ENCODE measurements at regions not wholly inside any gene's neighbourhood (a gene's known extent, or its start where the extent isn't known, plus 50 kb on each side); places are given as distances from the start of the nearest gene placed in this dataset.

DNA sequence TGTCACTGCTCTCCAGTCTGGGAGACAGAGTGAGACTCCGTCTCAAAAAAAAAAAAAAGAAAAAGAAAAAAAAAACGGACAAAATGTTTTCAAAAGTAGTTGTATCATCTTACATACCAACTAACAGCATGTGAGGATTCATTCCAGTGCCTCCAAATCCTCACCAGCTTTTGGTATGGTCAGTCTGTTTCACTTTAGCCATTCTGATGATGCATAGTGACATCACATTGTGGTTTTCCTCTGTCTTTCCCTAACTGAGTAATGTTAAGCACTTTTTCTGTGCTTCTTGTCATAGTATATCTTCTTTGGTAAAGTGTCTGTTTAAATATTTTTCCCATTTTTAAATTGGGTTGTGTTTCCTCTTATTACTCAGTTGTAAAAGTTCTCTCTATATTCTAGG lies 251.4 kb upstream of the CTBP2 start:
- H3K4ac ChIP-seq (ENCODE audit: low read length), result no peak overlapping the region
- H2BK5ac ChIP-seq (ENCODE audit: low read length), result no peak overlapping the region
- H3K79me1 ChIP-seq (ENCODE audit: low read depth, low read length), result no peaks in the 10 kb centered on the region
- H3K4me1 ChIP-seq (ENCODE audit: control insufficient read depth in 2 of 2, insufficient read depth in 1 of 2, low read depth in 1 of 2, low read length in 2 of 2), result peaks cover 0 to 1% of the 10 kb centered on the region in 2 donors
- no CpG with 5 or more reads among the region's 2 CpGs for WGBS, 2 donors (ENCODE audit: extremely low coverage in 2 of 2, insufficient read length in 2 of 2, insufficient replicate concordance in 1 of 2)
- no peak overlapping the region for H4K8ac ChIP-seq (ENCODE audit: low read depth, low read length)
- no peak overlapping the region for H3K4me2 ChIP-seq (ENCODE audit: insufficient read depth, low read length, poor library complexity, severe bottlenecking)
- no peak overlapping the region for H2BK15ac ChIP-seq (ENCODE audit: low read length)
- H2BK120ac ChIP-seq (ENCODE audit: low read depth, low read length), result no peak overlapping the region
- H3K14ac ChIP-seq (ENCODE audit: low read length), result no peak overlapping the region
- H3K9ac ChIP-seq (ENCODE audit: low read depth, low read length, poor library complexity), result no peak overlapping the region
- H3K23ac ChIP-seq (ENCODE audit: low read depth, low read length, poor library complexity), result no peak overlapping the region
- no peak for DNase-seq (ENCODE audit: low spot score)
- H2AK5ac ChIP-seq (ENCODE audit: low read depth, low read length), result no peak overlapping the region
- H3K18ac ChIP-seq (ENCODE audit: low read length), result no peak overlapping the region
- H3K36me3 ChIP-seq (replicated peaks in 1 of 2; ENCODE audit: control insufficient read depth in 2 of 2, insufficient read depth in 2 of 2, low read length in 2 of 2), result no peaks in the 10 kb centered on the region
- no peak overlapping the region for H3K4me3 ChIP-seq (ENCODE audit: low read length in 2 of 2)
- H3K27ac ChIP-seq (replicated peaks; ENCODE audit: low read length), result no peak overlapping the region
- peaks cover 0 to 2% of the 10 kb centered on the region in 2 donors for H3K9me3 ChIP-seq (replicated peaks in 1 of 2; ENCODE audit: control insufficient read depth in 2 of 2, insufficient read depth in 1 of 2, low read depth in 1 of 2, low read length in 2 of 2)
- peaks cover 0 to 13% (median 0%) of the 10 kb centered on the region in 3 experiments for H3K27me3 ChIP-seq (ENCODE audit: control insufficient read depth in 3 of 3, insufficient read depth in 3 of 3, low read depth in 1 of 3, low read length in 3 of 3)
- no peak overlapping the region for H2BK12ac ChIP-seq (ENCODE audit: low read length)
- no peak overlapping the region for H4K91ac ChIP-seq (ENCODE audit: low read depth, low read length, poor library complexity)
- no peak overlapping the region for H2AFZ ChIP-seq (ENCODE audit: low read length)

DNA sequence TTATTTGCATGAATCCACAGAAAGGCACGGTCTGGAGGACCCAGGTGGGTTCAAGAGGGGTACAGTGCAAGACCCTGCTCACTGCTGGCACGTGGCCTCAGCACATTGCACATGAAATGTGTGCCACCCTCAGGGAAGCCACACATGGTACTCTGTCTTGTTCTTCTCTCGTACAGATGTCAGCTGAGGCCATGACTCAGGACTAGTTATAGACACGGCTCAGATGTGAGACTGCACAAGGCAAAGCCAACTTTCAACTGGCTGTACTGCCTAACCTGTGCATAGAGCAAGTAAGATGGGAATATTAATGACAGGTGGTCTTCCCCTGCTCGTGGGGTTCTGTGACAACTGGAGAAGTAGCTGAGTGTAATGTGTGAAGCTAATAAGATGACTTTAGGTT lies 249.4 kb upstream of the CTBP2 start:
- Histone ChIP-seq H3K36me3 (replicated peaks in 1 of 2; ENCODE audit: control insufficient read depth in 2 of 2, insufficient read depth in 2 of 2, low read length in 2 of 2) (no peaks in the 10 kb centered on the region), H2BK5ac (ENCODE audit: low read length) (no peak overlapping the region), H3K9me3 (replicated peaks in 1 of 2; ENCODE audit: control insufficient read depth in 2 of 2, insufficient read depth in 1 of 2, low read depth in 1 of 2, low read length in 2 of 2) (no peaks in the 10 kb centered on the region), H4K91ac (ENCODE audit: low read depth, low read length, poor library complexity) (no peak overlapping the region), H3K4me1 (ENCODE audit: control insufficient read depth in 2 of 2, insufficient read depth in 1 of 2, low read depth in 1 of 2, low read length in 2 of 2) (no peaks in the 10 kb centered on the region), H2BK12ac (ENCODE audit: low read length) (no peak overlapping the region), H4K8ac (ENCODE audit: low read depth, low read length) (no peak overlapping the region), H3K4me3 (ENCODE audit: low read length in 2 of 2) (no peak overlapping the region), H3K27ac (replicated peaks; ENCODE audit: low read length) (no peak overlapping the region), H2AK5ac (ENCODE audit: low read depth, low read length) (no peak overlapping the region), H3K14ac (ENCODE audit: low read length) (no peak overlapping the region), H3K23ac (ENCODE audit: low read depth, low read length, poor library complexity) (no peak overlapping the region), H2AFZ (ENCODE audit: low read length) (no peak overlapping the region), H3K27me3 (ENCODE audit: control insufficient read depth in 3 of 3, insufficient read depth in 3 of 3, low read depth in 1 of 3, low read length in 3 of 3) (peaks cover 0 to 4% (median 0%) of the 10 kb centered on the region in 3 experiments), H2BK15ac (ENCODE audit: low read length) (no peak overlapping the region), H3K18ac (ENCODE audit: low read length) (no peak overlapping the region), H3K79me1 (ENCODE audit: low read depth, low read length) (no peaks in the 10 kb centered on the region), H3K9ac (ENCODE audit: low read depth, low read length, poor library complexity) (no peak overlapping the region), H2BK120ac (ENCODE audit: low read depth, low read length) (no peak overlapping the region), H3K4me2 (ENCODE audit: insufficient read depth, low read length, poor library complexity, severe bottlenecking) (no peak overlapping the region), H3K4ac (ENCODE audit: low read length) (no peak overlapping the region)
- DNase-seq (ENCODE audit: low spot score), result no peak
- WGBS, 2 donors (ENCODE audit: extremely low coverage in 2 of 2, insufficient read length in 2 of 2, insufficient replicate concordance in 1 of 2), result no CpG with 5 or more reads among the region's 5 CpGs

DNA sequence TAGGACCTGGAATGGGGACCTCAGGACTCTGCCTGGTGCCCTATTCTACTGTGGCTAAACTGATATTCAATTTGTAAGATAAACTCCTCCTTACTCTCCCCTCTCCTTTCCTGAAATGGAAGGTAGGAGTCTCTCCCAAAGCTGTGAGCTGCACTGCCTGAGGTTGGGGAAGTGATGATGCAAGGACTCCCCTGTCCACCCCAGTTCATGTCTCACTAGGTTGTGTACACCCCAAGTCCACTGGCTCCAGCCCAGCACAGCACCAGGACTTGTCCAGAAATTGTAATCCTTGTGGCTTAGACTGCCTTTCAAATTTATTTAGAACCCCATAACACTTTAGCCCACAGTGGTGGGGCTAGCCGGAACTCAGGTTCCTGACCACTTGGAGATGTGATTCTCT lies 247.2 kb upstream of the CTBP2 start:
- Histone ChIP-seq H3K4me3 (ENCODE audit: low read length in 2 of 2) (no peak overlapping the region), H3K27ac (replicated peaks; ENCODE audit: low read length) (no peak overlapping the region), H2AK5ac (ENCODE audit: low read depth, low read length) (no peak overlapping the region), H3K23ac (ENCODE audit: low read depth, low read length, poor library complexity) (no peak overlapping the region), H3K4me2 (ENCODE audit: insufficient read depth, low read length, poor library complexity, severe bottlenecking) (no peak overlapping the region), H2BK12ac (ENCODE audit: low read length) (no peak overlapping the region), H2AFZ (ENCODE audit: low read length) (no peak overlapping the region), H3K18ac (ENCODE audit: low read length) (no peak overlapping the region), H3K36me3 (replicated peaks in 1 of 2; ENCODE audit: control insufficient read depth in 2 of 2, insufficient read depth in 2 of 2, low read length in 2 of 2) (no peaks in the 10 kb centered on the region), H4K8ac (ENCODE audit: low read depth, low read length) (no peak overlapping the region), H4K91ac (ENCODE audit: low read depth, low read length, poor library complexity) (no peak overlapping the region), H3K4me1 (ENCODE audit: control insufficient read depth in 2 of 2, insufficient read depth in 1 of 2, low read depth in 1 of 2, low read length in 2 of 2) (no peaks in the 10 kb centered on the region), H2BK15ac (ENCODE audit: low read length) (no peak overlapping the region), H3K9ac (ENCODE audit: low read depth, low read length, poor library complexity) (no peak overlapping the region), H2BK5ac (ENCODE audit: low read length) (no peak overlapping the region), H3K4ac (ENCODE audit: low read length) (no peak overlapping the region), H3K27me3 (ENCODE audit: control insufficient read depth in 3 of 3, insufficient read depth in 3 of 3, low read depth in 1 of 3, low read length in 3 of 3) (no peaks in the 10 kb centered on the region), H3K9me3 (replicated peaks in 1 of 2; ENCODE audit: control insufficient read depth in 2 of 2, insufficient read depth in 1 of 2, low read depth in 1 of 2, low read length in 2 of 2) (no peaks in the 10 kb centered on the region), H2BK120ac (ENCODE audit: low read depth, low read length) (no peak overlapping the region), H3K79me1 (ENCODE audit: low read depth, low read length) (no peaks in the 10 kb centered on the region), H3K14ac (ENCODE audit: low read length) (no peak overlapping the region)
- no CpG with 5 or more reads among the region's 1 CpG for WGBS, 2 donors (ENCODE audit: extremely low coverage in 2 of 2, insufficient read length in 2 of 2, insufficient replicate concordance in 1 of 2)
- DNase-seq (ENCODE audit: low spot score), result no peak

DNA sequence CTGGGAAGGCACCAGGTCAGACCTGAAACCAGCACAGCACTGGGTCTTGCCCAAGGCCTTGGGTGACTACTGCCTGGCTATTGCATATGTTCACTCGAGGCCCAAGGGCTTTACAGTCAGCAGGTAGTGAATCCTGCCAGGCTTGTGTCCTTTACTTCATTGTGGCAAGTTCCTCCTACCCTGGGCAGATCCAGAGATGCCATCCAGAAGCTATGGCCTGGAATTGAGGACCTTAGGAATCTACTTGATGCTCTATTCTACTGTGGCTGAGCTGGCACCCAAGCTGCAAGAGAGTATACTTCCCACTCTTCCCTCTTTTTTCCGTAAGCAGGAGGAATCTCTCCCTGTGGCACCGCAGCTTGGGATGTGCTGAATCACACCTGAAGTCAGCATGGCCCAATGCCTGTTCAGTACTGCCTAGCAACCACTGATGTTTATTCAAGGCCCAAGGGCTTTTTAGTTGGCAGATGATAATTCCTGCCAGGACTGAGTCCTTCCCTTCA lies 246.7 kb upstream of the CTBP2 start:
- DNase-seq (ENCODE audit: low spot score), result no peak
- Histone ChIP-seq H2BK120ac (ENCODE audit: low read depth, low read length) (no peak overlapping the region), H3K14ac (ENCODE audit: low read length) (no peak overlapping the region), H2AFZ (ENCODE audit: low read length) (no peak overlapping the region), H4K91ac (ENCODE audit: low read depth, low read length, poor library complexity) (no peak overlapping the region), H3K4me2 (ENCODE audit: insufficient read depth, low read length, poor library complexity, severe bottlenecking) (no peak overlapping the region), H2BK5ac (ENCODE audit: low read length) (no peak overlapping the region), H2BK15ac (ENCODE audit: low read length) (no peak overlapping the region), H2BK12ac (ENCODE audit: low read length) (no peak overlapping the region), H3K4me1 (ENCODE audit: control insufficient read depth in 2 of 2, insufficient read depth in 1 of 2, low read depth in 1 of 2, low read length in 2 of 2) (no peaks in the 10 kb centered on the region), H3K79me1 (ENCODE audit: low read depth, low read length) (no peaks in the 10 kb centered on the region), H3K9me3 (replicated peaks in 1 of 2; ENCODE audit: control insufficient read depth in 2 of 2, insufficient read depth in 1 of 2, low read depth in 1 of 2, low read length in 2 of 2) (no peaks in the 10 kb centered on the region), H3K27me3 (ENCODE audit: control insufficient read depth in 3 of 3, insufficient read depth in 3 of 3, low read depth in 1 of 3, low read length in 3 of 3) (no peaks in the 10 kb centered on the region), H2AK5ac (ENCODE audit: low read depth, low read length) (no peak overlapping the region), H4K8ac (ENCODE audit: low read depth, low read length) (no peak overlapping the region), H3K27ac (replicated peaks; ENCODE audit: low read length) (no peak overlapping the region), H3K18ac (ENCODE audit: low read length) (no peak overlapping the region), H3K4me3 (ENCODE audit: low read length in 2 of 2) (no peak overlapping the region), H3K9ac (ENCODE audit: low read depth, low read length, poor library complexity) (no peak overlapping the region), H3K4ac (ENCODE audit: low read length) (no peak overlapping the region), H3K36me3 (replicated peaks in 1 of 2; ENCODE audit: control insufficient read depth in 2 of 2, insufficient read depth in 2 of 2, low read length in 2 of 2) (no peaks in the 10 kb centered on the region), H3K23ac (ENCODE audit: low read depth, low read length, poor library complexity) (no peak overlapping the region)
- no CpG with 5 or more reads among the region's 3 CpGs for WGBS, 2 donors (ENCODE audit: extremely low coverage in 2 of 2, insufficient read length in 2 of 2, insufficient replicate concordance in 1 of 2)

All from neuronal stem cell (in vitro differentiated cells).